PC-3 (cell line): ENCODE measurements at regions not wholly inside any gene's neighbourhood (a gene's known extent, or its start where the extent isn't known, plus 50 kb on each side); places are given as distances from the start of the nearest gene placed in this dataset.

Experiments used
- ATAC-seq: fragments of 200-7000 bp; cut with Tn5 transposase; 2 replicates; pipeline ENCODE4 v1.9.1; 2020; ENCODE audit warnings: mild to moderate bottlenecking, moderate library complexity
- BruUV-seq: library from RNA; stranded (reverse); fragments of 400-500 nt; replicated peaks from 2 replicates; lab custom pipeline; 2021; lab: Mats Ljungman, UMichigan
- CTCF ChIA-PET: fragments of 300-600 bp; sonication (Branson Sonifier 250); formaldehyde crosslinking; loops from one replicate; lab custom pipeline; 2022; ENCODE audit warnings: antibody characterized with exemption; lab: Charles Lee
- POLR2A ChIA-PET: fragments of 300-600 bp; sonication (Branson Sonifier 250); formaldehyde crosslinking; loops from one replicate; lab custom pipeline; 2022; ENCODE audit warnings: antibody characterized with exemption; ENCODE audit not compliant: unreplicated experiment; lab: Charles Lee
- DNase-seq: peaks from one replicate; pipeline ENCODE4 v3.0.0-alpha.2; 2015
- H2AFZ ChIP-seq: fragments of 300-600 bp; sonication (generic); 2 replicates; pipeline ENCODE4 v1.6.0; 2016; ENCODE audit warnings: antibody characterized with exemption, low read length
- H3F3A ChIP-seq: fragments of 300-600 bp; sonication (generic); one replicate; pipeline ENCODE4 v1.6.0; 2017; ENCODE audit warnings: antibody characterized with exemption, low read length, control low read depth, mild to moderate bottlenecking; ENCODE audit not compliant: unreplicated experiment
- H3K27ac ChIP-seq: fragments of 300-600 bp; sonication (generic); 2 replicates; pipeline ENCODE4 v1.5.1; 2016; ENCODE audit warnings: mild to moderate bottlenecking, low read length
- H3K27me3 ChIP-seq: fragments of 300-600 bp; sonication (generic); 2 replicates; pipeline ENCODE4 v1.6.1; 2016; ENCODE audit warnings: low read length, mixed read lengths
- H3K36me3 ChIP-seq: fragments of 300-600 bp; sonication (generic); 2 replicates; pipeline ENCODE4 v1.6.1; 2016; ENCODE audit warnings: low read depth, mixed run types, low read length, mixed read lengths
- H3K4me1 ChIP-seq: fragments of 300-600 bp; sonication (generic); 2 replicates; pipeline ENCODE4 v1.5.1; 2016; ENCODE audit warnings: low read length; ENCODE audit not compliant: insufficient read depth
- H3K4me2 ChIP-seq: fragments of 300-600 bp; sonication (generic); 2 replicates; pipeline ENCODE4 v1.6.0; 2016; ENCODE audit warnings: low read length
- H3K4me3 ChIP-seq: fragments of 300-600 bp; sonication (generic); 2 replicates; pipeline ENCODE4 v1.5.1; 2016; ENCODE audit warnings: mild to moderate bottlenecking, low read length, mixed read lengths
- H3K79me2 ChIP-seq: fragments of 300-600 bp; sonication (generic); 2 replicates; pipeline ENCODE4 v1.6.1; 2017; ENCODE audit warnings: low read length, mixed read lengths
- H3K9ac ChIP-seq: fragments of 300-600 bp; sonication (generic); 2 replicates; pipeline ENCODE4 v1.6.0; 2016; ENCODE audit warnings: mild to moderate bottlenecking, low read length
- H3K9me2 ChIP-seq: fragments of 300-600 bp; sonication (generic); replicated peaks from 2 replicates; pipeline ENCODE4 v1.6.1; 2016; ENCODE audit warnings: mixed run types, low read length, mixed read lengths
- H3K9me3 ChIP-seq: fragments of 300-600 bp; sonication (generic); 2 replicates; pipeline ENCODE4 v1.6.1; 2016; ENCODE audit warnings: low read length, mixed read lengths
- H4K20me1 ChIP-seq: fragments of 300-600 bp; sonication (generic); 2 replicates; pipeline ENCODE4 v1.6.1; 2016; ENCODE audit warnings: low read length, mixed read lengths
- CTCF ChIP-seq: fragments of 300-600 bp; sonication (generic); conservative IDR thresholded peaks from 2 replicates; pipeline ENCODE4 v1.5.1; 2017; ENCODE audit warnings: antibody characterized with exemption, low read depth, mild to moderate bottlenecking, low read length
- EZH2 ChIP-seq: fragments of 300-600 bp; sonication (generic); IDR thresholded peaks from one replicate; pipeline ENCODE4 v1.6.1; 2017; ENCODE audit warnings: antibody characterized with exemption, mild to moderate bottlenecking, low read length; ENCODE audit not compliant: unreplicated experiment
- EZH2phosphoT487 ChIP-seq: fragments of 300-600 bp; sonication (generic); IDR thresholded peaks from 2 replicates; pipeline ENCODE4 v1.6.1; 2018; ENCODE audit warnings: mild to moderate bottlenecking, antibody characterized with exemption, low read length, borderline replicate concordance
- intact Hi-C: fragments of 100-400 bp; cut with micrococcal nuclease; formaldehyde crosslinking; loops from 2 replicates; pipeline ENCODE4 v1.9.0; 2023

GRCh38 chr5:20959347-20959746, 971.3 kb upstream of the CDH18 start:
- no TSS peak for BruUV-seq
- no peak for DNase-seq
- ChIA-PET CTCF (no interaction called here), POLR2A (no interaction called here)
- Histone ChIP-seq H3K4me2 (no peak overlapping the region), H4K20me1 (no peaks in the 10 kb centered on the region), H3K4me3 (no peak overlapping the region), H3K27me3 (no peaks in the 10 kb centered on the region), H3K79me2 (no peaks in the 10 kb centered on the region), H3K9me2 (no peaks in the 10 kb centered on the region), H2AFZ (no peak overlapping the region), H3F3A (no peaks in the 10 kb centered on the region), H3K9ac (no peak overlapping the region), H3K27ac (no peak overlapping the region), H3K36me3 (no peaks in the 10 kb centered on the region), H3K9me3 (no peaks in the 10 kb centered on the region), H3K4me1 (no peaks in the 10 kb centered on the region)
- TF ChIP-seq EZH2 (no peak), CTCF (no peak), EZH2phosphoT487 (no peak)
- intact Hi-C loops = no loop called here
- no peak for ATAC-seq

DNA sequence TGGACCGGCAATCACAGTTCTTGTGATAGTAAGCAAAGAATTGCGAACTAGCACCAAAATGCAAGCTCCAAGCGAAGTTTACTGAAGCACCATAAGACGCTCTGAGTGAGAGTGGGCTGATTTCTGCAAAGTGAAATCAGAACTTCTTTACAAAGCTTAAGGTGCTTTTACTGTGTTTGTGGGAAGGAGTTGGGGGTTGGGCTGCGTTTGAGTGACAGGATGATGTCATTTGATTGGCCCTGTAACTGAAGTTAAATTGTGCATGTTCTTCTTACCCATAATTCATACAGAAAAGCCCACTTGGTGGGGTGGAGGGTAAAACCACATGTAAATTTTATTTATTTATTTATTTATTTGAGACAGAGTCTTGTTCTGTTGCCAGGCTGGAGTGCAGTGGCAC, 970.6 kb upstream of the CDH18 start:
- no peaks in the 10 kb centered on the region for H3F3A ChIP-seq
- no peak overlapping the region for H3K27ac ChIP-seq
- H4K20me1 ChIP-seq = no peaks in the 10 kb centered on the region
- intact Hi-C loops = no loop called here
- ATAC-seq (no peak), DNase-seq (no peak)
- no peaks in the 10 kb centered on the region for H3K9me2 ChIP-seq
- no peaks in the 10 kb centered on the region for H3K36me3 ChIP-seq
- TF ChIP-seq CTCF (no peak), EZH2 (no peak), EZH2phosphoT487 (no peak)
- no peak overlapping the region for H3K4me2 ChIP-seq
- no peaks in the 10 kb centered on the region for H3K4me1 ChIP-seq
- POLR2A ChIA-PET = no interaction called here
- H3K9ac ChIP-seq = no peak overlapping the region
- no TSS peak for BruUV-seq
- no peak overlapping the region for H3K4me3 ChIP-seq
- H3K9me3 ChIP-seq = no peaks in the 10 kb centered on the region
- H3K27me3 ChIP-seq = no peaks in the 10 kb centered on the region
- H3K79me2 ChIP-seq = no peaks in the 10 kb centered on the region
- no peak overlapping the region for H2AFZ ChIP-seq
- CTCF ChIA-PET = no interaction called here

DNA sequence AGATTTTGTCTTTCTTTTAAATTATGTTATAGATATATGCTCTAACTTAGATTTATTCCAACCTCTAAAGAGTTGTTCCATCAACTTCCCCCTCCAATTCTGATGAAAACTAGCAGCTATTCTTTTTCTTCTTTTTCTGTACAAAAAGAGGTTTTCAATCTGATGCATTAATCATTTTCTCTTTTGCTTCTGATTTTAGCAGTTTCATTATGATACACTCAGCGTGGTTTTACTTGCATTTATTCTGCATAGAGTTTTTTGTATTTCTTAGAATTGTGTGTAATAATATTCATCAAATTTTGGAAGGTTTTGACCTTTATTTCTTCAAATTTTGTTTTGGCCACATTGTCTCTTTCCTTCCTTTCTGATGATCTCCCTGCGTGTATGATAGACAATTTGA, 968.1 kb upstream of the CDH18 start:
- DNase-seq (no peak), ATAC-seq (no peak)
- H3K9me2 ChIP-seq = no peaks in the 10 kb centered on the region
- H3K4me1 ChIP-seq = no peaks in the 10 kb centered on the region
- H3K27ac ChIP-seq = no peak overlapping the region
- H3K79me2 ChIP-seq = no peaks in the 10 kb centered on the region
- H3K36me3 ChIP-seq = no peaks in the 10 kb centered on the region
- CTCF ChIA-PET = no interaction called here
- H3K4me3 ChIP-seq = no peak overlapping the region
- no peak overlapping the region for H3K9ac ChIP-seq
- BruUV-seq = no TSS peak
- intact Hi-C loops = no loop called here
- POLR2A ChIA-PET = no interaction called here
- H3F3A ChIP-seq = no peaks in the 10 kb centered on the region
- H3K4me2 ChIP-seq = no peak overlapping the region
- H2AFZ ChIP-seq = no peak overlapping the region
- H4K20me1 ChIP-seq = no peaks in the 10 kb centered on the region
- no peaks in the 10 kb centered on the region for H3K27me3 ChIP-seq
- no peak for TF ChIP-seq EZH2
- TF ChIP-seq EZH2phosphoT487 = no peak
- TF ChIP-seq CTCF = no peak
- no peaks in the 10 kb centered on the region for H3K9me3 ChIP-seq
